HCT116 (cell line): ENCODE measurements at regions not wholly inside any gene's neighbourhood (a gene's known extent, or its start where the extent isn't known, plus 50 kb on each side); places are given as distances from the start of the nearest gene placed in this dataset.

Experiments
- ATAC-seq: fragments of 200-7000 bp; cut with Tn5 transposase; 2 replicates; pipeline ENCODE4 v1.9.1; 2020; ENCODE audit warnings: mild to moderate bottlenecking, moderate library complexity
- BruUV-seq: library from RNA; stranded (reverse); fragments of 400-500 nt; replicated peaks from 2 replicates; lab custom pipeline; 2021; lab: Mats Ljungman, UMichigan
- CTCF ChIA-PET: fragments of 300-600 bp; sonication (Branson Sonifier 250); formaldehyde crosslinking; loops from one replicate; lab custom pipeline; 2021; ENCODE audit warnings: antibody characterized with exemption; lab: Charles Lee
- POLR2A ChIA-PET: fragments of 300-600, 350-600 bp; sonication (Branson Sonifier 250); formaldehyde crosslinking; loops from one replicate; lab custom pipeline; 2021; ENCODE audit warnings: antibody characterized with exemption; lab: Charles Lee
- RAD21 ChIA-PET, 2 experiments: fragments of 300-600 bp; sonication (Branson Sonifier 250); formaldehyde crosslinking; loops; one replicate each; lab custom pipeline; 2023; ENCODE audit warnings: low total read pairs in 2 of 2; ENCODE audit not compliant: uncharacterized antibody in 2 of 2, unreplicated experiment in 2 of 2, low non-redundant PET in 1 of 2; lab: Charles Lee
- DNase-seq: peaks from one replicate; pipeline ENCODE4 v3.0.0-alpha.2; 2010; ENCODE audit warnings: low read depth, low spot score
- H2AFZ ChIP-seq: fragments of 200-600 bp; shearing (Covaris generic), sonication (generic); 2 replicates; pipeline ENCODE4 v1.6.1; 2017; ENCODE audit warnings: low read depth, mixed run types, mixed read lengths, antibody characterized with exemption, low read length; ENCODE audit not compliant: poor library complexity, severe bottlenecking
- H3K27ac ChIP-seq: 2 replicates; pipeline ENCODE4 v1.5.1; 2012; ENCODE audit warnings: low read depth, low read length
- H3K27me3 ChIP-seq: fragments of 200-600 bp; sonication (generic); 2 replicates; pipeline ENCODE4 v1.6.1; 2016; ENCODE audit warnings: mixed run types, low read length, mixed read lengths; ENCODE audit not compliant: insufficient read depth
- H3K36me3 ChIP-seq, 2 experiments: fragments of 200-500 bp in 1 of 2; fragments of 200-600 bp in 1 of 2; sonication (Bioruptor generic) in 1 of 2; sonication (generic) in 1 of 2; 2 replicates each; pipeline versions ENCODE4 v1.5.1 to v1.6.1; 2014 to 2016; ENCODE audit warnings: low read length in 2 of 2, inconsistent platforms in 1 of 2, mixed read lengths in 1 of 2, mixed run types in 1 of 2; ENCODE audit not compliant: insufficient read depth in 2 of 2, control insufficient read depth in 1 of 2
- H3K4me1 ChIP-seq, 2 experiments: fragments of 200-600 bp in 1 of 2; sonication (generic) in 1 of 2; 2 replicates each; pipeline versions ENCODE4 v1.5.1 to v1.6.1; 2012 to 2017; ENCODE audit warnings: low read length in 2 of 2, inconsistent platforms in 1 of 2, mild to moderate bottlenecking in 1 of 2, mixed read lengths in 1 of 2, mixed run types in 1 of 2, moderate library complexity in 1 of 2; ENCODE audit not compliant: insufficient read depth in 2 of 2, control insufficient read depth in 1 of 2
- H3K4me2 ChIP-seq: fragments of 200-600 bp; sonication (generic); 2 replicates; pipeline ENCODE4 v1.6.1; 2017; ENCODE audit warnings: mixed run types, low read length, mixed read lengths
- H3K4me3 ChIP-seq, 2 experiments: fragments of 200-600 bp in 1 of 2; sonication (generic) in 1 of 2; replicated peaks in 1 of 2; 2 replicates each; pipeline ENCODE4 v1.5.1; 2011 to 2016; ENCODE audit warnings: low read length in 2 of 2, control low read depth in 1 of 2, low read depth in 1 of 2, mild to moderate bottlenecking in 1 of 2, mixed read lengths in 1 of 2, mixed run types in 1 of 2
- H3K79me2 ChIP-seq: fragments of 200-600 bp; sonication (generic); 2 replicates; pipeline ENCODE4 v1.6.1; 2017; ENCODE audit warnings: mild to moderate bottlenecking, mixed run types, low read length, moderate library complexity, mixed read lengths; ENCODE audit not compliant: insufficient read depth
- H3K9ac ChIP-seq: fragments of 200-600 bp; sonication (generic); 2 replicates; pipeline ENCODE4 v1.6.1; 2016; ENCODE audit warnings: low read length, mixed read lengths
- H3K9me2 ChIP-seq: fragments of 200-600 bp; sonication (generic), shearing (Covaris generic); 2 replicates; pipeline ENCODE4 v1.6.1; 2017; ENCODE audit warnings: mixed run types, mild to moderate bottlenecking, moderate library complexity; ENCODE audit not compliant: insufficient read depth
- H3K9me3 ChIP-seq, 2 experiments: fragments of 200-500 bp in 1 of 2; fragments of 200-600 bp in 1 of 2; sonication (Bioruptor generic) in 1 of 2; sonication (generic) in 1 of 2; 2 replicates each; pipeline ENCODE4 v1.6.1; 2014 to 2017; ENCODE audit warnings: low read length in 2 of 2, mixed read lengths in 2 of 2, inconsistent platforms in 1 of 2, low read depth in 1 of 2, mild to moderate bottlenecking in 1 of 2, mixed run types in 1 of 2, moderate library complexity in 1 of 2; ENCODE audit not compliant: control insufficient read depth in 1 of 2, insufficient read depth in 1 of 2
- H4K20me1 ChIP-seq: fragments of 200-600 bp; sonication (generic), shearing (Covaris generic); 2 replicates; pipeline ENCODE4 v1.6.1; 2017; ENCODE audit warnings: mixed run types, mild to moderate bottlenecking, moderate library complexity; ENCODE audit not compliant: insufficient read depth
- CBX3 ChIP-seq: IDR thresholded peaks from 2 replicates; pipeline ENCODE4 v1.6.1; 2012; ENCODE audit warnings: low read depth
- CEBPB ChIP-seq: IDR thresholded peaks from 2 replicates; pipeline ENCODE4 v1.6.1; 2012; ENCODE audit warnings: low read depth
- EGR1 ChIP-seq: IDR thresholded peaks from 2 replicates; pipeline ENCODE4 v1.6.1; 2012; ENCODE audit warnings: low read depth
- ELF1 ChIP-seq: IDR thresholded peaks from 2 replicates; pipeline ENCODE4 v1.6.1; 2012; ENCODE audit warnings: low read depth, borderline replicate concordance
- EZH2phosphoT487 ChIP-seq: fragments of 200-600 bp; IDR thresholded peaks from 2 replicates; pipeline ENCODE4 v1.6.1; 2018; ENCODE audit warnings: antibody characterized with exemption, borderline replicate concordance
- JUND ChIP-seq: IDR thresholded peaks from 2 replicates; pipeline ENCODE4 v1.6.1; 2012
- POLR2A ChIP-seq: IDR thresholded peaks from 2 replicates; pipeline ENCODE4 v1.7.0; 2011; ENCODE audit warnings: borderline replicate concordance; ENCODE audit not compliant: insufficient read depth, insufficient read length; ENCODE audit errors: extremely low read depth
- POLR2AphosphoS5 ChIP-seq: IDR thresholded peaks from 2 replicates; pipeline ENCODE4 v1.6.1; 2011; ENCODE audit warnings: mild to moderate bottlenecking, low read depth, low read length, moderate library complexity
- RAD21 ChIP-seq: IDR thresholded peaks from 2 replicates; pipeline ENCODE4 v1.6.1; 2012; ENCODE audit warnings: low read depth, mild to moderate bottlenecking
- SIN3A ChIP-seq: IDR thresholded peaks from 2 replicates; pipeline ENCODE4 v1.6.1; 2012; ENCODE audit warnings: low read depth
- SP1 ChIP-seq: IDR thresholded peaks from 2 replicates; pipeline ENCODE4 v1.6.1; 2012; ENCODE audit warnings: low read depth
- SRF ChIP-seq: IDR thresholded peaks from 2 replicates; pipeline ENCODE4 v1.6.1; 2012; ENCODE audit warnings: low read depth
- ZBTB33 ChIP-seq: IDR thresholded peaks from 2 replicates; pipeline ENCODE4 v1.6.1; 2011; ENCODE audit warnings: mild to moderate bottlenecking, low read length, moderate library complexity; ENCODE audit not compliant: insufficient replicate concordance; ENCODE audit errors: extremely low read depth
- ZFX ChIP-seq: fragments of 450-650 bp; IDR thresholded peaks from 2 replicates; pipeline ENCODE4 v1.6.1; 2017
- ZNF274 ChIP-seq: fragments of 200-500 bp; sonication (Bioruptor generic); IDR thresholded peaks from 2 replicates; pipeline ENCODE4 v1.6.1; 2014; ENCODE audit warnings: mild to moderate bottlenecking, low read depth, low read length, inconsistent platforms
- intact Hi-C: fragments of 100-400 bp; cut with micrococcal nuclease; formaldehyde crosslinking; loops from 2 replicates; pipeline ENCODE4 v1.10.0; 2022
- TF ChIP-seq, protein P1 (sequence below), 3 experiments: fragments of 200-600 bp in 1 of 3; sonication (generic) in 1 of 3; IDR thresholded peaks in 2 of 3; conservative IDR thresholded peaks in 1 of 3; 2 replicates each; pipeline ENCODE4 v1.5.1; 2012 to 2017; ENCODE audit warnings: low read depth in 2 of 3, low read length in 2 of 3, antibody characterized with exemption in 1 of 3, borderline replicate concordance in 1 of 3, control low read depth in 1 of 3, mild to moderate bottlenecking in 1 of 3, mixed read lengths in 1 of 3, mixed run types in 1 of 3, moderate library complexity in 1 of 3; ENCODE audit not compliant: insufficient read depth in 1 of 3

GRCh38 chr10:29795850-29796249 lies 161.1 kb upstream of the SVIL start:
- Histone ChIP-seq H3K9me3 (no peaks in the 10 kb centered on the region), H3K4me1 (no peaks in the 10 kb centered on the region), H3K4me2 (no peak overlapping the region), H3K9ac (no peak overlapping the region), H3K4me3 (no peak overlapping the region), H2AFZ (no peak overlapping the region), H3K27ac (no peak overlapping the region), H4K20me1 (no peaks in the 10 kb centered on the region), H3K36me3 (no peaks in the 10 kb centered on the region), H3K79me2 (no peaks in the 10 kb centered on the region), H3K27me3 (no peaks in the 10 kb centered on the region), H3K9me2 (no peaks in the 10 kb centered on the region)
- ChIA-PET RAD21 (no interaction called here), POLR2A (no interaction called here), CTCF (no interaction called here)
- intact Hi-C loops = no loop called here
- ATAC-seq (no peak), DNase-seq (no peak)
- TF ChIP-seq POLR2A = no peak
- TF ChIP-seq ZNF274 = no peak
- no peak for TF ChIP-seq POLR2AphosphoS5
- no peak for TF ChIP-seq RAD21
- no peak for TF ChIP-seq EGR1
- TF ChIP-seq, protein P1, sequence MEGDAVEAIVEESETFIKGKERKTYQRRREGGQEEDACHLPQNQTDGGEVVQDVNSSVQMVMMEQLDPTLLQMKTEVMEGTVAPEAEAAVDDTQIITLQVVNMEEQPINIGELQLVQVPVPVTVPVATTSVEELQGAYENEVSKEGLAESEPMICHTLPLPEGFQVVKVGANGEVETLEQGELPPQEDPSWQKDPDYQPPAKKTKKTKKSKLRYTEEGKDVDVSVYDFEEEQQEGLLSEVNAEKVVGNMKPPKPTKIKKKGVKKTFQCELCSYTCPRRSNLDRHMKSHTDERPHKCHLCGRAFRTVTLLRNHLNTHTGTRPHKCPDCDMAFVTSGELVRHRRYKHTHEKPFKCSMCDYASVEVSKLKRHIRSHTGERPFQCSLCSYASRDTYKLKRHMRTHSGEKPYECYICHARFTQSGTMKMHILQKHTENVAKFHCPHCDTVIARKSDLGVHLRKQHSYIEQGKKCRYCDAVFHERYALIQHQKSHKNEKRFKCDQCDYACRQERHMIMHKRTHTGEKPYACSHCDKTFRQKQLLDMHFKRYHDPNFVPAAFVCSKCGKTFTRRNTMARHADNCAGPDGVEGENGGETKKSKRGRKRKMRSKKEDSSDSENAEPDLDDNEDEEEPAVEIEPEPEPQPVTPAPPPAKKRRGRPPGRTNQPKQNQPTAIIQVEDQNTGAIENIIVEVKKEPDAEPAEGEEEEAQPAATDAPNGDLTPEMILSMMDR (IDR thresholded peaks at IDR 0.05 in 2 of 3, conservative IDR thresholded peaks at IDR 0.05 in 1 of 3; ENCODE audit: borderline replicate concordance in 1 of 3, insufficient read depth in 1 of 3, low read depth in 2 of 3, low read length in 2 of 3) = no peak
- no peak for TF ChIP-seq JUND
- TF ChIP-seq EZH2phosphoT487 = no peak
- no peak for TF ChIP-seq CEBPB
- TF ChIP-seq ZFX = no peak
- TF ChIP-seq CBX3 = no peak
- no peak for TF ChIP-seq ELF1
- TF ChIP-seq ZBTB33 = no peak
- no peak for TF ChIP-seq SP1
- no peak for TF ChIP-seq SRF
- TF ChIP-seq SIN3A = no peak
- no TSS peak for BruUV-seq
